HG03342 (cell line): ENCODE measurements at regions not wholly inside any gene's neighbourhood (a gene's known extent, or its start where the extent isn't known, plus 50 kb on each side); places are given as distances from the start of the nearest gene placed in this dataset.
"Not testable (repeated sequence)": the region's sequence is repeated elsewhere in the genome, so short reads cannot be mapped to it uniquely, and the experiment has no call there.

ENCODE experiments used
- ATAC-seq: cut with Tn5 transposase; IDR thresholded peaks from one replicate; pipeline ENCODE4 v1.9.1; 2021; ENCODE audit warnings: mild to moderate bottlenecking, moderate library complexity; ENCODE audit not compliant: unreplicated experiment

- not testable (repeated sequence) for ATAC-seq
Observed at GRCh38 chr2:87424763-87425154, 323.1 kb upstream of the PLGLB2 start.

- not testable (repeated sequence) for ATAC-seq
Observed at GRCh38 chr2:87425191-87425590, 322.7 kb upstream of the PLGLB2 start.

DNA sequence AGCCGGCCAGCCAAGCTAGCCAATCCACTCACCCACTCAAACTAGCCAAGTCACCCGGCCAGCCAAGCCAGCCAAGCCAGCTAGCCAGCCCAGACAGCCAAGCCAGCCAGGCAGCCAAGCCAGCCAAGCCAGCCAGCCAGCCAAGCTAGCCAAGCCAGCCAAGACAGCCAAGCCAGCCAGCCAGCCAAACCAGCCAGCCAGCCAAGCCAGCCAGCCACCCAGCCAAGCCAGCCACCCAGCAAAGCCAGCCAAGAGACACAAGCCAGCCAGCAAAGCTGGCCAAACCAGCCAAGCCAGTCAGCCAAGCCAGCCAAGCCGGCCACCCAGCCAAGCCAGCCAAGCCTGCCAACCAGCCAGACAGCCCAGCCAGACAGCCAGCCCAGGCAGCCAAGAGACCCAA is 322.2 kb upstream of the PLGLB2 start:
- ATAC-seq: not testable (repeated sequence)

DNA sequence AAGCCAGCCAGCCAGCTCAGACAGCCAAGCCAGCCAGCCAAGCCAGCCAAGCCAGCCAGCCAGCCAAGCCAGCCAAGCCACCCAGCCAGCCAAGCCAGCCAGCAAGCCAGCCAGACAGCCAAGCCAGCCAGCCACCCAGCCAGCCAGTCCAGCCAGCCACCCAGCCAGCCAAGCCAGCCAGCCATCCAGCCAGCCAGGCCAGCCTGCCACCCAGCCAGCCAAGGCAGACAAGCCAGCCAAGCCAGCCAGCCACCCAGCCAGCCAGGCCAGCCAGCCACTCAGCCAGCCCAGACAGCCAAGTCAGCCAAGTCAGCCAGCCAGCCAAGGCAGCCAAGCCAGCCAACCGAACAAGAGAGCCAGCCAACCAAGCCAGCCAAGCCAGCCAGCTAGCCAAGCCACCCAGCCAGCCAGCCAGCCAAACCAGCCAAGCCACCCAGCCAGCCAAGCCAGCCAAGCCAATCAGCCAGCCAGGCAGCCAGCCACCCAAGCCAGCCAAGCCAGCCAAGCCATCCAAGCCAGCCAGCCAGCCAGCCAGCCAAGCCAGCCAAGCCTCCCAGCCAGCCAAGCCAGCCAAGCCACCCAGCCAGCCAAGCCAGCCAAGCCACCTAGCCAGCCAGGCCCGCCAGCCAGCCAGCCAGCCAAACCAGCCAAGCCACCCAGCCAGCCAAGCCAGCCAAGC is 319.3 kb upstream of the PLGLB2 start:
- not testable (repeated sequence) for ATAC-seq

DNA sequence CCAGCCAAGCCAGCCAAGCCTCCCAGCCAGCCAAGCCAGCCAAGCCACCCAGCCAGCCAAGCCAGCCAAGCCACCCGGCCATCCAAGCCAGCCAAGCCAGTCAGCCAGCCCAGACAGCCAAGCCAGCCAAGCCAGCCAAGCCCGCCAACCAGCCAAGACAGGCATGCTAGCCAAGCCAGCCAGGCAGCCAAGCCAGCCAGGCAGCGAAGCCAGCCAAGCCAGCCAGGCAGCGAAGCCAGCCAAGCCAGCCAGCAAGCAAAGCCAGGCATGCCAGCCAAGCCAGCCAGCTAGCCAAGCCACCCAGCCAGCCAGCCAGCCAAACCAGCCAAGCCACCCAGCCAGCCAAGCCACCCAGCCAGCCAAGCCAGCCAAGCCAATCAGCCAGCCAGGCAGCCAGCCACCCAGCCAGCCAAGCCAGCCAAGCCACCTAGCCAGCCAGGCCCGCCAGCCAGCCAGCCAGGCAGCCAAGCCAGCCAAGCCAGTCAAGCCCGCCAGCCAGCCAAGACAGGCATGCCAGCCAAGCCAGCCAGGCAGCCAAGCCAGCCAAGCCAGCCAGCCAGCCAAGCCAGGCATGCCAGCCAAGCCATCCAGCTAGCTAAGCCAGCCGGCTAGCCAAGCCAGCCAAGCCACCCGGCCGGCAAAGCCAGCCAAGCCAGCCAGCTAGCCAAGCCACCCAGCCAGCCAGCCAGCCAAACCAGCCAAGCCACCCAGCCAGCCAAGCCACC is 318.5 kb upstream of the PLGLB2 start:
- not testable (repeated sequence) for ATAC-seq

DNA sequence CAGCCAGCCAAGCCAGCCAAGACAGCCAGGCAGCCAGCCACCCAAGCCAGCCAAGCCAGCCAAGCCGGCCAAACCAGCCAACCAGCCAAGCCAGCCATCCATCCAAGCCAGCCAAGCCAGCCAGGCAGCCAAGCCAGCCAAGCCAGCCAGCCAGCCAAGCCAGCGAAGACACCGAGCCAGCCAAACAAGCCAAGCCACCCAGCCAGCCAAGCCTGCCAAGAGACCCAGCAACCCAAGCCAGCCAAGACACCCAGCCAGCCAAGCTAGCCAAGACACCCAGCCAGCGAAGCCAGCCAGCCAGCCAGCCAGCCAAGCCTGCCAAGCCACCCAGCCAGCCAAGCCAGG is 318.0 kb upstream of the PLGLB2 start:
- ATAC-seq: not testable (repeated sequence)

GRCh38 chr2:87431051-87431450 is 316.8 kb upstream of the PLGLB2 start:
- ATAC-seq: not testable (repeated sequence)

- ATAC-seq: not testable (repeated sequence)
Observed at GRCh38 chr2:87432711-87433453, 315.0 kb upstream of the PLGLB2 start.

DNA sequence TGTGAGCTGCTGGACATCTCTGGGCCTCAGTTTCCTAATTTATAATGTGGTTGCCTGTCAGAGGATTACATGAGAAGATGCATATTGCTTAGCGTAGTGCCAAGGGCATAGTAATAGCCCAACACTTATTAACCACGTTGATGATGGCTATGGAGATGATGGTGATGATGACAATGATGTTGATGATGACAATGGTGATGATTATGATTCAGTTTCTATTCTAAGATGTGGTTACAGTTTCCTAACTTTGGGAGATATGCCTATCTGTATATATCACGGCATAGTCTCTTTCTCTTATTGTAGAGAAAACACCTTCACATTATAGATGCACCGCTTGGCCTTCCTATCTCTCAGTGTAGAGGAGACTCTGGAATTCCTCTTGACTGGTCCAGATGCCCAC is 311.9 kb upstream of the PLGLB2 start:
- not testable (repeated sequence) for ATAC-seq

GRCh38 chr2:87437701-87438260 is 310.1 kb upstream of the PLGLB2 start:
- ATAC-seq: not testable (repeated sequence)

DNA sequence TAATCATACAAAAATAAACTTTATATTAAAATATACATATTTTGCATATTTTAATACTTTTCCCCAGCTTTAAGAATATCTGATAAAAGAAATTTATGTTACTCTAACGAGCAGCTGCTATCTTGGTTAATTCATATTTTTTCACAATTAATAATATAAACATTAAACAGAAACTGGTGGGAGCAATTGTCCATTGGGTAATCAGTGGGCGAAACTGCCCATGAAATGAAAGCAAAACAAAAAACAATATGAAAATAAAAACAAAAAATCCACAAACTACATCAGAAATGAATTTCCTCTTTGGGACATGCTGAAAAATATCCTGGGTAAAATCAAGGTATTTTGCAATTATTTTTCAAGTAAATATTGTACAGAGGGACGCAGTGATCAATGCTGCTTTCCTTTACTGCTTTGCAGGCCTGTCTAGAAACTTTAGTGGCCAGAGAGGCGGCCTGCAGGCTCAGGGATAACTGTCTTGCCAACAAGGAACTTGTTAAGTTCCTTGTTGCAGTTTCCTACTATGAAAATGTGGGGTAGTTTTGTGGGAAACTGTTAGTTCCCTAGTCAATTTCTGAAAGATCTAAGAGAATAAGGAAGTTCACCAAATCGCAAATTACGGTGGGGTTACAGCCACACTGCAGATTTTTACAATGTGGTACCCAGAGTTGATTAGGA is 309.0 kb upstream of the PLGLB2 start:
- not testable (repeated sequence) for ATAC-seq

- not testable (repeated sequence) for ATAC-seq
Observed at GRCh38 chr2:87439617-87440204, 308.2 kb upstream of the PLGLB2 start.

DNA sequence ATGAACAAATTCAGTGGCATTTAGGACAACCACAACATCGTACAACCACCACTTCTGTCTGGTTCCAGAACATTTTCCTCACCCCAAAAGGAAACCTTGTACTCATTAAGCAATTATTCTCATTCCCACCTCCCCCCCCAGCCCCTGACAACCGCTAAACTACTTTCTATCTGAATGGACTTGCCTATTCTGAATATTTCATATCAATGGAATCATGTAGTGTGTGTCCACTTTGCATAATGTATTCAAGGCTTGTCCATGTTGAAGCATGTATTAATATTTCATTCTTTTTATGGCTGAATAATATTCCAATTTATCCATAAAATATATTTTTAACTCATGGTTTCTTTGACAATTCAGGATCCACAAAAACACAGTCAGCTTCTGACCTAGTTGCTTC is 307.2 kb upstream of the PLGLB2 start:
- not testable (repeated sequence) for ATAC-seq

GRCh38 chr2:87441375-87441774 is 306.5 kb upstream of the PLGLB2 start:
- not testable (repeated sequence) for ATAC-seq

DNA sequence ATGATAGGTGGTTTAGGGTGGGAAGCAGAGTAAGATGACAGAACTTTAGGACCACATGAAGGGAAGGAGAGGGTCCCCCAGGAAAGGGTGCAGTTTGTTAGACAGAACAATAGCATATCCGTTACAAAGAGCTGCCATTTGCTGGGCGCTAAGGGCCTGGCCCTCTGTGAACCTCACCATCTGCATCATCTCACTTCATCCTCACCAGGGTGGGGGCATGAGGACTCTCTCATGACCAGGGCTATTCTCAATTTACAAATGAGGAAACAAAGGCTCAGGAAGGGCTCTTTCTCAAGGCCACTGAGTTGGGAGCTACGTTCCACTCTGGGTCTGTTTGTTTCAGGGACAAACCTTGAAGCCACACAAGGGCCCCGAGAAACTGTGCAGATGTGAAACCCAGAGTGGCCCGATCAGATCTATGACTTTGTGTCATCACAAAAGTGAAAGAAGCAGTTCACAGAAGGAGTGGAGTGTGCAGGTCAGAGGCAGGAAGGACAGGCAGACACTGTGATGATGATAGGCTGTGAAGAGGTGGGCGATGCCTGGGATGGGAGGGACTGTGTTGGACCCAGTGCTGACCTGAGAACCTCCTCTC is 304.8 kb upstream of the PLGLB2 start:
- ATAC-seq: peak; percentile 97

DNA sequence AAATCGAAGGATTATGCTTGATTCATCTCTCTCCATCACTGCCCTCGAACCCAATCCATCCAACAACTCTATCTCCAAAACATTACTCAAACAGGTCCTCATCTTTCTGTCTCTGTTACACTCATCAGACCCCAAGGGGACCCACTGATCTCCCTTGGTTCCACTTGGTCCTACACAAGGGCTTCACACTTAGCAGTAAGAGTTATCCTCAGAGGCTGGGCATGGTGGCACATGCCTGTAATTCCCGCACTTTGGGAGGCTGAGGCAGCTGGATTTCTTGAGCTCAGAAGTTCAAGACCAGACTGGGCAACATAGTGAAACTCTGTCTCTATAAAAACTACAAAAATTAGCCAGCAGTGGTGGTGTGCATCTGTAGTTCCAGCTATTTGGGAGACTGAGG is 302.9 kb upstream of the PLGLB2 start:
- ATAC-seq: not testable (repeated sequence)

GRCh38 chr2:87445613-87446312 is 302.1 kb upstream of the PLGLB2 start:
- ATAC-seq: not testable (repeated sequence)

GRCh38 chr2:87446313-87446696 is 301.6 kb upstream of the PLGLB2 start:
- ATAC-seq: not testable (repeated sequence)

- peak; percentile 79 for ATAC-seq
Observed at GRCh38 chr2:87449462-87449980, 298.4 kb upstream of the PLGLB2 start.
